ENCODE measurements at regions not wholly inside any gene's neighbourhood (a gene's known extent, or its start where the extent isn't known, plus 50 kb on each side); places are given as distances from the start of the nearest gene placed in this dataset.

- TF ChIP-seq GATA3 (IDR thresholded peaks at IDR 0.05; ENCODE audit: low read depth, low read length) (no peak), GATA2 (IDR thresholded peaks at IDR 0.05; ENCODE audit: low read depth, low read length) (no peak)
Measured at GRCh38 chr6:86147311-86147710, 504.6 kb upstream of the SYNCRIP start.

All from SH-SY5Y (cell line).